ENCODE measurements at regions not wholly inside any gene's neighbourhood (a gene's known extent, or its start where the extent isn't known, plus 50 kb on each side); places are given as distances from the start of the nearest gene placed in this dataset.
"Not testable (repeated sequence)": the region's sequence is repeated elsewhere in the genome, so short reads cannot be mapped to it uniquely, and the experiment has no call there.

GRCh38 chr9:90508940-90509339, 133.7 kb downstream of the DIRAS2 start:
- DNase-seq (ENCODE audit: low read depth in 3 of 3): no peak

DNA sequence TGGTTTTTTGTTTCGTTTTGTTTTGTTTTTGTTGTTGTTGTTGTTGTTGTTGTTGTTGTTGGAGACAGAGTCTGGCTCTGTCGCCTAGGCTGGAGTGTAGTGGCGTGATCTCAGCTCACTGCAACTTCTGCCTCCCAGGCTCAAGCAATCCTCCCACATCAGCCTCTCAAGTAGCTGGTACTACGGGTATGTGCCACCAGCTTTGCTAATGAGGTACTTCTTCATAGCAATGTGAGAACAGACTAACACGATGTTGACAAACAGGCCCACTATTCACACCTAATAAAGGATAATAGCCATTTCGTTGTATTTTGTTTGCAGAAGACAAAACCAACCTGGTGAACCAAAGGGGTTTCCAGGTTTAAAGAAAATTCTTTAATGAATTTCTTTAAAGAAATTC, 130.9 kb downstream of the DIRAS2 start:
- no peak for DNase-seq (ENCODE audit: low read depth in 3 of 3)

DNA sequence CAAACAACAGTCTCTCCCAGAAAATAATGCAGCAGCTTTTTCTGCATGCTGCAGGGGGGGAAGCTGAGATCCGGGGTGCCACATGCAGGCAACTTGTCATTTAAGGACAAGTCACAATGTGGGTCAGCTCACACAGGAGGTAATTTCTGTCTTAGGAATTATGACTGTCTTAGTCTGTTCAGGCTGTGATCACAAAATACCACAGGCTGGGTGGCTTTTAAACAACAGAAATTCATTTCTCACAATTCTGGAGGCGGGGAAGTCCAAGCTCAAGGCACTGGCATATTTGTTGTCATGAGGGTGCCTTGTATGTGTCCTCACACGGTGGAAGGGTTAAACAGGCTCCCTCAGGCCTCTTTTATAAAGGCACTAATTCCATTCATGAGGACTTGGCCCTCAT, 127.7 kb downstream of the DIRAS2 start:
- no peak for DNase-seq (ENCODE audit: low read depth in 3 of 3)

- no peak for DNase-seq (ENCODE audit: low read depth in 3 of 3)
Observed at GRCh38 chr9:90515510-90515909, 127.1 kb downstream of the DIRAS2 start.

- DNase-seq (ENCODE audit: low read depth in 3 of 3): no peak
Observed at GRCh38 chr9:90517103-90517502, 125.5 kb downstream of the DIRAS2 start.

GRCh38 chr9:90521811-90522570, 120.6 kb downstream of the DIRAS2 start:
- DNase-seq (ENCODE audit: low read depth in 3 of 3): no peak

GRCh38 chr9:90523958-90524357, 118.7 kb downstream of the DIRAS2 start:
- no peak for DNase-seq (ENCODE audit: low read depth in 3 of 3)

DNA sequence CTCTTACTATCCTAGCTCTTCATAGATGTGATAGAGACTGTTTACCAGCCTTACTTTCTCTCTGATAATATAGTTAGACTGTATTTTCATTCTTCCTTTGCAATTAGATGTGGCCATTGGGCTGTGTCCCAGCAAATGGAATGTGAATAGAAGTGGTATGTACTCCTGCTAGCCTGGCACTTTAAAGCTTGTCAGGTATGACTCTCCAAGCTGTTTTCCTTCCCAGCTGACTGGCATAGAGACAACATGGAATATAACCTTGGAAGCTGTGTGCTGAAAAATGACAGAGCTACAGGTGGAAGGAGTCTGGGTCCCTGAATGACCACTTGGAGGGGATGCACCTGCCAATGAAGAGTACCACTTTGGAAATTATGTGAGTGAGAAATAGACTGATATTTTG, 116.2 kb downstream of the DIRAS2 start:
- DNase-seq (ENCODE audit: low read depth in 3 of 3): no peak

DNA sequence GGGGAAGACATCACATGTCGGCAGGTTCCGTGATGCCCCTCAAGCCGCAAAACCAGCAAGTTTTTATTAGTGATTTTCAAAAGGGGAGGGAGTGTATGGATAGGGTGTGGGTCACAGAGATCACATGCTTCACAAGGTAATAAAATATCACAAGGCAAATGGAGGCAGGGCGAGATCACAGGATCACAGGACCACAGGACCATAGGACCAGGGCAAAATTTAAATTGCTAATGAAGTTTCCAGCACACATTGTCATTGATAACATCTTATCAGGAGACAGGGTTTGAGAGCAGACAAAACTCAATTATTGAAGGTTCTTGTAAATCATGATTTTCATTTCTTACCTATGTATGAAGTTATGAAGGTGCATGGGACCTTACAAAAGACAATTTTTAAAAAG, 106.5 kb downstream of the DIRAS2 start:
- not testable (repeated sequence) for DNase-seq (ENCODE audit: low read depth in 3 of 3)

GRCh38 chr9:90538566-90538965, 104.1 kb downstream of the DIRAS2 start:
- no peak for DNase-seq (ENCODE audit: low read depth in 3 of 3)

- DNase-seq (ENCODE audit: low read depth in 3 of 3): no peak
Observed at GRCh38 chr9:90539286-90539685, 103.3 kb downstream of the DIRAS2 start.

- no peak for DNase-seq (ENCODE audit: low read depth in 3 of 3)
Observed at GRCh38 chr9:90540734-90541133, 101.9 kb downstream of the DIRAS2 start.

- DNase-seq (ENCODE audit: low read depth in 3 of 3): no peak
Observed at GRCh38 chr9:90544488-90544887, 98.1 kb downstream of the DIRAS2 start.

- no peak for DNase-seq (ENCODE audit: low read depth in 3 of 3)
Observed at GRCh38 chr9:90546200-90546599, 96.4 kb downstream of the DIRAS2 start.

GRCh38 chr9:90547896-90548295, 94.7 kb downstream of the DIRAS2 start:
- DNase-seq (ENCODE audit: low read depth in 3 of 3): no peak

DNA sequence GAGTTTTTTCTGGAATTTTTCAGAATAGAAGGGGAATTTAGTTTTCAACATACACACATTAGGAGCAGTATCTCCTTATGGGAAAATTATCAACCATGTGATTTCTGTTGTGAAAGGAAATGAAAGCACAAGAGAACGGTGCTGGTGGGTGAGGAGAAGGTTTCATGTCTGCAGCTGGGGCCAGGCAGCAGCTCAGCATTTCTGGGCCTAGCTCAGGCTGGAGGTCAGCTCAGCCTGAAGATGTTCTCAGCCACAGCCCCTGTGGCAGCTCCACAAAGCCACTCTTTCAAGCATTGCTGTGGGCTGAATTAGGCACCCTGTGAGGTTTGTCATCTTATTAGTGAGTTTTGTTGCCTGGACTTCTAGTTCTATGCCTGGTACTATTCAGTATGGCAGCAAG, 90.3 kb downstream of the DIRAS2 start:
- no peak for DNase-seq (ENCODE audit: low read depth in 3 of 3)

DNA sequence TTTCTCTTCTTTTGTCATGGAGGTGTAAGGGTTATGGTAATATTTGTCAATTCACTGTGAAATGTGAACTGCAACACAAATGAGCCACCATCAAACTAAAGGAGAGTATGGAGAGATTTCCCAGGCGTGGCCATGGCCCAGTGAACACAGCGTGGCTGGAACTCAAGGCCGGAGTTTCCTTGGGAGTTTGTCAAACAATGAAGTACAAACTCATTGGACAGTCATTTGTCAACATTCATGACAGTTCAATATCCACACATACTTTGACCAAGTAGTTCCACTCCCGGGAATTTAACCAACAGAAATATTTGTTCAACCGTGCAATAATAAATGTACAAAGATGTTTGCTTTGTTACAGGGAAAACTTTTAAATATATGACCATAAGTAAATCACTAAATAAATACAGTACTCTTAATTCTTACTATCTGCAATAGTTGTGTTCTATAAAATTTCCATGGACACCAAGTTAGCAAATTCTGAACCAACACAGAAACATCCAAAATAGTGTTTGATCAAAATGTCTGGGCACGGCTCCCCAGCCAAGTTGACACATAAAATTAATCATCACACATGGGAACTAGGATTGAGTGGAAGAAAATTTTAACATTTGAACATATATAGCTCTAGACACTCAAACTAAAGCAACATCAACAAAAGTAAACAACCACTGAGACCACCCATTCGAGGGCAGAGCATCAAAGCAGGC, 87.1 kb downstream of the DIRAS2 start:
- DNase-seq (ENCODE audit: low read depth in 3 of 3): no peak

GRCh38 chr9:90556897-90557675, 85.5 kb downstream of the DIRAS2 start:
- DNase-seq (ENCODE audit: low read depth in 3 of 3): no peak

GRCh38 chr9:90559075-90560073, 83.2 kb downstream of the DIRAS2 start:
- DNase-seq (ENCODE audit: low read depth in 3 of 3): no peak
